ENCODE measurements at regions not wholly inside any gene's neighbourhood (a gene's known extent, or its start where the extent isn't known, plus 50 kb on each side); places are given as distances from the start of the nearest gene placed in this dataset.

DNA sequence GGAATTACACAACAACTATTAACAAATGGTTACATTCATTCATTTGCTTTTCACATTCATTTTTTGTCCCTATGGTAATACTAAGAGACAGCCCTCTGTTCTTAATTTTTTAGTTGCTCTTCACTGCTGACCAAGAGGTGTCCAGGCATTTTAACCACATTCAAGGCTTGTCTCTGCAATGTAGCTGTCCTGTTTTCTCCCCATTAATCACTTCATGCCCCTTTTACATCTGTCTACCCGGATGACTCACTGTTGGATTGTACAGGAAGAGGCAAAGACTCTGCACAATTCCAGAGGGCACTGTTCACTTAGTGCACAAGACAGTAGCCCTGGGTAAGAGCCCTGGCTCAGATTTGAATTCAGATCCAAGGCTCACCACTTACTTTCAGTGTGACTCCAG, 168.5 kb downstream of the NOC3L start:
- Histone ChIP-seq H3K4me1 (ENCODE audit: control insufficient read depth in 2 of 2, insufficient read depth in 2 of 2, low read length in 1 of 2) (no peaks in the 10 kb centered on the region), H3K4me3 (ENCODE audit: low read depth in 1 of 2, low read length in 2 of 2) (no peak overlapping the region), H3K36me3 (ENCODE audit: control insufficient read depth in 2 of 2, insufficient read depth in 2 of 2, low read length in 1 of 2) (no peaks in the 10 kb centered on the region), H3K27ac (ENCODE audit: low read depth in 2 of 2, low read length in 1 of 2) (no peak overlapping the region), H3K9me3 (ENCODE audit: control insufficient read depth in 2 of 2, insufficient read depth in 1 of 2, low read depth in 1 of 2, low read length in 1 of 2) (no peaks in the 10 kb centered on the region), H3K27me3 (ENCODE audit: control insufficient read depth in 1 of 2, insufficient read depth in 2 of 2, low read length in 2 of 2) (no peaks in the 10 kb centered on the region)
- 18 to 45% methylated on average over 1 of the region's 1 CpG for WGBS, 2 donors

DNA sequence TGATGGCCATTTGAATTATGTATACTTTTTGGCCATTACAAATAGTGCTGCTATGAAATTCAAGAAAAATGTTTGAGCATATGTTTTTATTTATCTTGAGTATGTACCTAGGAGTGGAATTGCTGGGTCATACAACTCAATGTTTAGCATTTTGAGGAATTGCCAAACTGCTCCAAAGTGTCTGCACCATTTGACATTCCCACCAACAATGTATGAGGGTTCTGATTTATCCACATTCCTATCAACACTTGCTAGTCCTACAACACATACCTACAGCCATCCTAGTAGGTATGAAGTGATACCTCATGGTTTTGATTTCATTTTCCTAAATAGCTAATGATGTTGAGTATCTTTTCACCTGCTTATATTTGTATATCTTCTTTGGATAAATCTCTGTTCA, 165.5 kb downstream of the NOC3L start:
- H3K27me3 ChIP-seq (ENCODE audit: control insufficient read depth in 1 of 2, insufficient read depth in 2 of 2, low read length in 2 of 2), result no peaks in the 10 kb centered on the region

DNA sequence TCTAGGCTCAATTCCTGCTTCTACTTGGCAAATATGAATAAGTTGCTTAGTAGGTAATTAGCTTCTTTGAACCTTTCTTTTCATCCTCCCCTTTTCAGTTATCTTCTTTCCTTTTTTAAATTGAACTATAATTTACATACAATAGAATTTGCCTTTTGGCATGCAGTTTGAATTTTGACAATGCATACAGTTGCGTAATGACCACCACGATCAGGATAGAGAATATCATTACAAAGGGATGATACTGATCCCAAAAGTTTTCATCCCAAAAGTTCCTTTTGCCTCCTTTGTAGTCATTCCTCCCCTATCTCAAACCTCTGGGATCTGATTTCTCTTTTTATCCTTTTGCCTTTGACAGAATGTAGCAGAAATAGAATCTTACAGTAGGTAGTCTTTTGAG, 164.4 kb downstream of the NOC3L start:
- WGBS, 2 donors, result 75 to 93% methylated on average over 2 of the region's 2 CpGs

More for the DNA sequence above, 165.5 kb downstream of the NOC3L start:
- Histone ChIP-seq H3K36me3 (ENCODE audit: control insufficient read depth in 2 of 2, insufficient read depth in 2 of 2, low read length in 1 of 2) (no peaks in the 10 kb centered on the region), H3K27ac (ENCODE audit: low read depth in 2 of 2, low read length in 1 of 2) (no peak overlapping the region), H3K9me3 (ENCODE audit: control insufficient read depth in 2 of 2, insufficient read depth in 1 of 2, low read depth in 1 of 2, low read length in 1 of 2) (no peaks in the 10 kb centered on the region), H3K4me3 (ENCODE audit: low read depth in 1 of 2, low read length in 2 of 2) (no peak overlapping the region), H3K4me1 (ENCODE audit: control insufficient read depth in 2 of 2, insufficient read depth in 2 of 2, low read length in 1 of 2) (no peaks in the 10 kb centered on the region)

DNA sequence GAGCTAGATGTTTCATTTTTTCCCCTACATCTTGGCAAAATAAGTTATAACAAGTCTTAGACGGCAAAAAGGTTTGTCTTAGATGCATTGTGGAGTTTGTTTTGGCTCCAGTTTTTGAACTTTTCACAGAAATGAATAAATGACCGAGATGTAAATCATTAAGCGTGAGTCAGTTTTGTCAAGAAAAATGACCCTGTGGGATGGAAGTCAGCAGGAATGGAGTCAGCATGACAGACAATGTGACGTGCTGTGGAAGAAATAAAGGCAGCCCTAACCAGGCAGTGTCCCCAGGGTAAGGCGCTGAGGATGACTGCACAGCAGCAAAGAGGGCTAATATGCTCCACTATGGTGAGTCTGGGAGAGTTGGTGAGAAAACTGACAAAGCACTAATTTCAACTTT, 163.2 kb downstream of the NOC3L start:
- 61 to 63% methylated on average over 5 of the region's 5 CpGs for WGBS, 2 donors
- Histone ChIP-seq H3K27me3 (ENCODE audit: control insufficient read depth in 1 of 2, insufficient read depth in 2 of 2, low read length in 2 of 2) (no peaks in the 10 kb centered on the region), H3K4me3 (ENCODE audit: low read depth in 1 of 2, low read length in 2 of 2) (no peak overlapping the region)

More for the DNA sequence above, 164.4 kb downstream of the NOC3L start:
- Histone ChIP-seq H3K9me3 (ENCODE audit: control insufficient read depth in 2 of 2, insufficient read depth in 1 of 2, low read depth in 1 of 2, low read length in 1 of 2) (no peaks in the 10 kb centered on the region), H3K36me3 (ENCODE audit: control insufficient read depth in 2 of 2, insufficient read depth in 2 of 2, low read length in 1 of 2) (no peaks in the 10 kb centered on the region), H3K4me1 (ENCODE audit: control insufficient read depth in 2 of 2, insufficient read depth in 2 of 2, low read length in 1 of 2) (no peaks in the 10 kb centered on the region), H3K27me3 (ENCODE audit: control insufficient read depth in 1 of 2, insufficient read depth in 2 of 2, low read length in 2 of 2) (no peaks in the 10 kb centered on the region), H3K4me3 (ENCODE audit: low read depth in 1 of 2, low read length in 2 of 2) (no peak overlapping the region), H3K27ac (ENCODE audit: low read depth in 2 of 2, low read length in 1 of 2) (no peak overlapping the region)

DNA sequence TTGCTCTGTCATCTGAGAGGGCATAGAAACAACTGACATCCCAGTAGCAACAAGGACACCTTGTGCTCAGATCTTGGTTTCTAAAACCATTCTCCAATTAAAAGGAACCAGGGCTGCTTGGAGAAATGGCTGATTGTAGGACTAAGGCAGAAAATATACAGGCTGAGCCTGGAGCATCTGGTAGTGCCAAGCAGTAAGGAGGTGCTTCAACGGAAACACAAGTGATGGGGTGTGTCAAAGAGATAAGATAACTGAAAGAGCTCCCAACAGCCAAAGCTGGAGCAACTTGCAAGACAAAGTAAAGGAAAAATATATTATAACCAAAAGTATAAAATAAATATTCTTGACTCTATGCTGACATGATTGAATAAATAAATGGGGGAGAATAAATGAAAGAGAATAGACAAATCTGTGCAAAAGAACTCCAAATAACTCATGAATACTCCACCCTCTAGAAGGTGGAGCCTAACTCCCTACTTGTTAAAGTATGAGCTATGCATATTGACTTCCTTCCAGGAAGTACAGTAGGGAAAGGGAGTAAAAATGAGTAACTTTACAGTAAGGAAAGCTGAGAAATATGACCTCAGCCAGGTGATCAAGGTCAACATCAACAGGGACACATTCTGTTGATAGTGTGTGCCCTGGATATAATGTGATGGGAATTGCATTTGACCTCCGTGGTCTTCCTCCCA, 162.4 kb downstream of the NOC3L start:
- no peaks in the 10 kb centered on the region for H3K36me3 ChIP-seq (ENCODE audit: control insufficient read depth in 2 of 2, insufficient read depth in 2 of 2, low read length in 1 of 2)
- H3K27me3 ChIP-seq (ENCODE audit: control insufficient read depth in 1 of 2, insufficient read depth in 2 of 2, low read length in 2 of 2), result no peaks in the 10 kb centered on the region
- no peak overlapping the region for H3K4me3 ChIP-seq (ENCODE audit: low read depth in 1 of 2, low read length in 2 of 2)
- no peaks in the 10 kb centered on the region for H3K9me3 ChIP-seq (ENCODE audit: control insufficient read depth in 2 of 2, insufficient read depth in 1 of 2, low read depth in 1 of 2, low read length in 1 of 2)
- whole genome bisulfite sequencing, 2 donors, result 80 to 81% methylated on average over 2 of the region's 2 CpGs
- no peaks in the 10 kb centered on the region for H3K4me1 ChIP-seq (ENCODE audit: control insufficient read depth in 2 of 2, insufficient read depth in 2 of 2, low read length in 1 of 2)
- no peak overlapping the region for H3K27ac ChIP-seq (ENCODE audit: low read depth in 2 of 2, low read length in 1 of 2)

More for the DNA sequence above, 163.2 kb downstream of the NOC3L start:
- Histone ChIP-seq H3K9me3 (ENCODE audit: control insufficient read depth in 2 of 2, insufficient read depth in 1 of 2, low read depth in 1 of 2, low read length in 1 of 2) (no peaks in the 10 kb centered on the region), H3K4me1 (ENCODE audit: control insufficient read depth in 2 of 2, insufficient read depth in 2 of 2, low read length in 1 of 2) (no peaks in the 10 kb centered on the region), H3K27ac (ENCODE audit: low read depth in 2 of 2, low read length in 1 of 2) (no peak overlapping the region), H3K36me3 (ENCODE audit: control insufficient read depth in 2 of 2, insufficient read depth in 2 of 2, low read length in 1 of 2) (no peaks in the 10 kb centered on the region)

DNA sequence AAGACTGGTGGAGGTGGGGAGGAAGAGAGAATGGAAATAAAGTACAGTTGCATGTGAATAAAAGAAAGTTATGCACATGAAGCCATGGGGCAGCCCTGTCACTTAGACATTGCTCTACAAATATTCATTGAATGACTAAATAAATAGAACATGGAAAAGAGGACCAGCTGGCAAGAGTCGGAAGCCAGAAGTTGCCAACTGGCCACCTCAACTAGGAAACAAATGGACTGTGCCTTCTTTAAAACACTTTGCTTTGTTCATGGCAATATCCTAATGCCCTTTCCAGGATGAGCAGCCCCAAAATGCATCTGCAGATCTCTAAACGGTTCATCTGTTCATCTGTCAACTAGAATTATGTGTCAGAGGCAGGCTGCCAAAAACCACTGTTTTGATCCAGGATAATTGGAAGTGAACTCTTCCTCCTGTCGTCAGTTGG, 157.3 kb downstream of the NOC3L start:
- peaks cover 0 to 2% of the 10 kb centered on the region in 2 donors for H3K9me3 ChIP-seq (ENCODE audit: control insufficient read depth in 2 of 2, insufficient read depth in 1 of 2, low read depth in 1 of 2, low read length in 1 of 2)
- no peaks in the 10 kb centered on the region for H3K27me3 ChIP-seq (ENCODE audit: control insufficient read depth in 1 of 2, insufficient read depth in 2 of 2, low read length in 2 of 2)
- H3K4me1 ChIP-seq (ENCODE audit: control insufficient read depth in 2 of 2, insufficient read depth in 2 of 2, low read length in 1 of 2), result no peaks in the 10 kb centered on the region
- H3K36me3 ChIP-seq (ENCODE audit: control insufficient read depth in 2 of 2, insufficient read depth in 2 of 2, low read length in 1 of 2), result no peaks in the 10 kb centered on the region
- H3K27ac ChIP-seq (ENCODE audit: low read depth in 2 of 2, low read length in 1 of 2), result no peak overlapping the region
- no peak overlapping the region for H3K4me3 ChIP-seq (ENCODE audit: low read depth in 1 of 2, low read length in 2 of 2)
- WGBS, 2 donors, result 31 to 44% methylated on average over 3 of the region's 3 CpGs

DNA sequence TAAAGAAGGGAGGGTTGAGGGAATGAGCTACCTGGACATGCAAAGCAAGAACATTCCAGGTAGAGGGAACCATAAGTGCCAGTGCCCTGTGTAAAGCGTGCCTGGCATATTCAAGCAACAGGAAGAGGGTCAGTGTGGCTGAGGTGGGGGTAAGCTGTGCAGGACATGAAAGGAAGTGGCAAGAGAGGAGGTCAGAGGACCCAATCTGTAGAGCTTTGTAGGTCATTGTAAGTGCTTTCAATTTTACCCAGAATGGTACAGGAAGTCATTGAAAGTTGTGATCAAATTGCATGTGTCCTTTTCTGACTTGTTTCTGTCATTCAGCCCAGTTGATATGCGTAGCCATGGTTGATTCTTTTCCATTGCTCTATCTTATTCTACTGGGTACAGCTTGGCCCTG, 156.6 kb downstream of the NOC3L start:
- Histone ChIP-seq H3K4me3 (ENCODE audit: low read depth in 1 of 2, low read length in 2 of 2) (no peak overlapping the region), H3K36me3 (ENCODE audit: control insufficient read depth in 2 of 2, insufficient read depth in 2 of 2, low read length in 1 of 2) (no peaks in the 10 kb centered on the region), H3K27me3 (ENCODE audit: control insufficient read depth in 1 of 2, insufficient read depth in 2 of 2, low read length in 2 of 2) (no peaks in the 10 kb centered on the region), H3K9me3 (ENCODE audit: control insufficient read depth in 2 of 2, insufficient read depth in 1 of 2, low read depth in 1 of 2, low read length in 1 of 2) (peaks cover 0 to 2% of the 10 kb centered on the region in 2 donors), H3K27ac (ENCODE audit: low read depth in 2 of 2, low read length in 1 of 2) (no peak overlapping the region), H3K4me1 (ENCODE audit: control insufficient read depth in 2 of 2, insufficient read depth in 2 of 2, low read length in 1 of 2) (peaks cover 0 to 3% of the 10 kb centered on the region in 2 donors)
- 46 to 74% methylated on average over 2 of the region's 2 CpGs for WGBS, 2 donors

DNA sequence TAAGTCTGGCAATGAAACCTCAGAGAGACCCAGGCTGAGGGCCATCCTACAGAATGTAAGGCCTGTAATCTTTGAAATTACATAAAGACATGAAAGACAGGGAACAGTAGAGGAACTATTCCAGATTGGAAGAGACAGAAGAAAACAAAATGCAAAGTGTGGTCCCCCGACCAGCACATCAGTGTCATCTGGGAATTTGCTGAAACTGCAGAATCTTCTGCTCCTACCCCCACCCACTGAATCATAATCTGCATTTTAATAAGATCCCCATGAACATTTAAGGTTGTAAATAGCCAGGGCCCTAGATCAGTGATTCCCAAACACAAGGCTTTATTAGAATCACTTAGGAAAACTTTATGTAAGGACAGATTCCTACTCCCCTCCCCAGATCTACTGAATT, 154.4 kb downstream of the NOC3L start:
- no peaks in the 10 kb centered on the region for H3K27me3 ChIP-seq (ENCODE audit: control insufficient read depth in 1 of 2, insufficient read depth in 2 of 2, low read length in 2 of 2)
- H3K4me3 ChIP-seq (ENCODE audit: low read depth in 1 of 2, low read length in 2 of 2), result no peak overlapping the region
- H3K9me3 ChIP-seq (ENCODE audit: control insufficient read depth in 2 of 2, insufficient read depth in 1 of 2, low read depth in 1 of 2, low read length in 1 of 2), result peaks cover 0 to 2% of the 10 kb centered on the region in 2 donors
- no peak overlapping the region for H3K27ac ChIP-seq (ENCODE audit: low read depth in 2 of 2, low read length in 1 of 2)
- 89 to 100% methylated on average over 1 of the region's 1 CpG for WGBS, 2 donors
- peaks cover 0 to 3% of the 10 kb centered on the region in 2 donors for H3K4me1 ChIP-seq (ENCODE audit: control insufficient read depth in 2 of 2, insufficient read depth in 2 of 2, low read length in 1 of 2)
- H3K36me3 ChIP-seq (ENCODE audit: control insufficient read depth in 2 of 2, insufficient read depth in 2 of 2, low read length in 1 of 2), result no peaks in the 10 kb centered on the region

DNA sequence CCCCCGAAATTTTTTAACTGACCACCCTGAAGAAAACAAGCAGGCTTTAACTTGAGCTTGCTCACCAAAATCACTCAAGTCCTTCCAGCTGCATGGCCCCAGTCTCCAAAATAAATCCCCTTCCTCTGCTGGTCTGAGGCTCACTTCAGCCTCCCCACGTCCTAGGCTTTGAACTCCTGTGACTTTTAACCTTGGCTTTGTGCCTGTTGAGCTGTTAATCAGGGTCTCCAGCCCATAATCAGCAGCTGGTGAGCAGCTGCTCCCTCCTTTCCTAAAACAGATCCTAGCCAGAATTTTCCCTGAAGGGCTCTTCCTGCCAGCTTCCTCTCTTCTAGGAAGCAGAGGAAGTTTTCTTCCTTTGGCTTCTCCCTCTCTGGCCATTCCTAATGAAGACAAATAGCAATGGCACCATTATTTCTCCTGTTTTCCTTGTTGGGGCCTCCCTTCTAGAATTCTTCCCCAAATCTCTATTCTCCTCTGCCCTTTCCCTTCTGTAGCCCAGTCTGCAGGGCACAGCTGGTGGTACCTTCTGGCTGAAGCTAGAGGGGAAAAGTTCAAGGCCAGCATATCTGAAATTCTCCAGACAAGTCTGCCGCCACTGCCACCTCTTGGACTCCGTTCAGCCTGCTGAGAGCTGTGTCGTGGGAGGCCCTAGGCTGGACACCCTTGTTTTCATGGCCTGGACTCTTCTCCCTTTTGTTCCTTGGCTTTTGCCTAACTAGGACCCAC, 152.1 kb downstream of the NOC3L start:
- no peaks in the 10 kb centered on the region for H3K36me3 ChIP-seq (ENCODE audit: control insufficient read depth in 2 of 2, insufficient read depth in 2 of 2, low read length in 1 of 2)
- 61 to 63% methylated on average over 5 of the region's 5 CpGs for WGBS, 2 donors
- peaks cover 0 to 2% of the 10 kb centered on the region in 2 donors for H3K9me3 ChIP-seq (ENCODE audit: control insufficient read depth in 2 of 2, insufficient read depth in 1 of 2, low read depth in 1 of 2, low read length in 1 of 2)
- H3K27ac ChIP-seq (ENCODE audit: low read depth in 2 of 2, low read length in 1 of 2), result no peak overlapping the region
- H3K27me3 ChIP-seq (ENCODE audit: control insufficient read depth in 1 of 2, insufficient read depth in 2 of 2, low read length in 2 of 2), result no peaks in the 10 kb centered on the region
- no peak overlapping the region for H3K4me3 ChIP-seq (ENCODE audit: low read depth in 1 of 2, low read length in 2 of 2)
- peaks cover 0 to 3% of the 10 kb centered on the region in 2 donors for H3K4me1 ChIP-seq (ENCODE audit: control insufficient read depth in 2 of 2, insufficient read depth in 2 of 2, low read length in 1 of 2)

DNA sequence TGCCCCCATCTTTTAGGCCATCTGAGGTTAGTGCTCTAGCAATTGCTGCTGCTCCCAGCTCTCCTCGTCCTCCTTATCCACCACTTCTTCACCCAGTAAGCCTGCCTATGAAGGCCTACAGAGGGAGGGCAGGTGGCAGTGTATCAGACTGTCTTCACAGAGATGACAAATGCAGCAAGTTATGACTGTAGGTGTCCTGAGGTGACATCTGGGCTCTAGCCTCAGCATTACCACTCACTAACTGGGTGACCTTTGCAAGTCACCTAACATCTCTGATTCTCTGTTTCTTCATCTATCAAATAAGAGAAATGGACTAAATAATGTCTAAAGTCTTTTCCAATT, 151.6 kb downstream of the NOC3L start:
- peaks cover 0 to 2% of the 10 kb centered on the region in 2 donors for H3K9me3 ChIP-seq (ENCODE audit: control insufficient read depth in 2 of 2, insufficient read depth in 1 of 2, low read depth in 1 of 2, low read length in 1 of 2)
- H3K27ac ChIP-seq (ENCODE audit: low read depth in 2 of 2, low read length in 1 of 2), result no peak overlapping the region
- no peaks in the 10 kb centered on the region for H3K36me3 ChIP-seq (ENCODE audit: control insufficient read depth in 2 of 2, insufficient read depth in 2 of 2, low read length in 1 of 2)
- no peak overlapping the region for H3K4me3 ChIP-seq (ENCODE audit: low read depth in 1 of 2, low read length in 2 of 2)
- WGBS, 2 donors, result 73 to 81% methylated on average over 1 of the region's 1 CpG
- peaks cover 0 to 3% of the 10 kb centered on the region in 2 donors for H3K4me1 ChIP-seq (ENCODE audit: control insufficient read depth in 2 of 2, insufficient read depth in 2 of 2, low read length in 1 of 2)
- H3K27me3 ChIP-seq (ENCODE audit: control insufficient read depth in 1 of 2, insufficient read depth in 2 of 2, low read length in 2 of 2), result no peaks in the 10 kb centered on the region

Measured in esophagus (tissue), 2 donors.